ENCODE measurements at regions not wholly inside any gene's neighbourhood (a gene's known extent, or its start where the extent isn't known, plus 50 kb on each side); places are given as distances from the start of the nearest gene placed in this dataset.

DNA sequence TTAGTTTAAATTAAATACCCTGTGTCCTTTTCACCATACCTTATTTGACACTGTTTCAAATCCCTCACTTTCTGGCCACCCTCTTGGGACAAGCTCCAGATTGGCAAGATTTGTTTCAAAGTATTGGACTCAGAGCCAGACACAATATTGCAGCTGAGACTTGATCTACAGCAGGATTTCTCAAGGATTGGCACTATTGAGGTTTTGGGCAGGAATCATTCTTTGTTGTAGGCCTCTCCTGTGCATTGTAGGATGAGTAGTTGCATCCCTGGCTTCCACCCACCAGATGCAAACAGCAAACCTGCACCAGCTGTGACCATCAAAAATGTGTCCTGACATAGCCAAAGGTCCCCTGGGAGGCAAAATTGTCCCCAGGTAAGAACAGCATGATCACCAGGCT is 181.2 kb downstream of the CHD9NB start:
- TF ChIP-seq, protein P1, sequence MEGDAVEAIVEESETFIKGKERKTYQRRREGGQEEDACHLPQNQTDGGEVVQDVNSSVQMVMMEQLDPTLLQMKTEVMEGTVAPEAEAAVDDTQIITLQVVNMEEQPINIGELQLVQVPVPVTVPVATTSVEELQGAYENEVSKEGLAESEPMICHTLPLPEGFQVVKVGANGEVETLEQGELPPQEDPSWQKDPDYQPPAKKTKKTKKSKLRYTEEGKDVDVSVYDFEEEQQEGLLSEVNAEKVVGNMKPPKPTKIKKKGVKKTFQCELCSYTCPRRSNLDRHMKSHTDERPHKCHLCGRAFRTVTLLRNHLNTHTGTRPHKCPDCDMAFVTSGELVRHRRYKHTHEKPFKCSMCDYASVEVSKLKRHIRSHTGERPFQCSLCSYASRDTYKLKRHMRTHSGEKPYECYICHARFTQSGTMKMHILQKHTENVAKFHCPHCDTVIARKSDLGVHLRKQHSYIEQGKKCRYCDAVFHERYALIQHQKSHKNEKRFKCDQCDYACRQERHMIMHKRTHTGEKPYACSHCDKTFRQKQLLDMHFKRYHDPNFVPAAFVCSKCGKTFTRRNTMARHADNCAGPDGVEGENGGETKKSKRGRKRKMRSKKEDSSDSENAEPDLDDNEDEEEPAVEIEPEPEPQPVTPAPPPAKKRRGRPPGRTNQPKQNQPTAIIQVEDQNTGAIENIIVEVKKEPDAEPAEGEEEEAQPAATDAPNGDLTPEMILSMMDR (IDR thresholded peaks at IDR 0.05): no peak
- TF ChIP-seq POLR2A (IDR thresholded peaks at IDR 0.05) (no peak), EP300 (IDR thresholded peaks at IDR 0.05) (no peak)

Data from tibial nerve (tissue), 4 donors.